Chondrocyte (in vitro differentiated cells): ENCODE measurements at regions not wholly inside any gene's neighbourhood (a gene's known extent, or its start where the extent isn't known, plus 50 kb on each side); places are given as distances from the start of the nearest gene placed in this dataset.

Experiments
- DNase-seq: peaks from one replicate; pipeline ENCODE4 v3.0.0; 2021; ENCODE audit warnings: mixed read lengths, low spot score
- H3K27ac Mint-ChIP-seq: one replicate; pipeline ENCODE4 v1.8.0; 2021; ENCODE audit warnings: mild to moderate bottlenecking, moderate library complexity, mixed read lengths; ENCODE audit not compliant: unreplicated experiment
- H3K27me3 Mint-ChIP-seq: 2 replicates; pipeline ENCODE4 v1.8.0; 2021; ENCODE audit warnings: low read depth, mixed read lengths
- H3K36me3 Mint-ChIP-seq: 2 replicates; pipeline ENCODE4 v1.8.0; 2021; ENCODE audit warnings: low read depth, mixed read lengths
- H3K4me1 Mint-ChIP-seq: 2 replicates; pipeline ENCODE4 v1.8.0; 2021; ENCODE audit warnings: low read depth, mild to moderate bottlenecking, mixed read lengths
- H3K4me3 Mint-ChIP-seq: one replicate; pipeline ENCODE4 v1.8.0; 2021; ENCODE audit warnings: mild to moderate bottlenecking, moderate library complexity, mixed read lengths; ENCODE audit not compliant: unreplicated experiment
- H3K9me3 Mint-ChIP-seq: 2 replicates; pipeline ENCODE4 v1.8.0; 2021; ENCODE audit warnings: low read depth, mixed read lengths
- TF ChIP-seq, protein P1 (sequence below): fragments of 200-600 bp; sonication (generic); IDR thresholded peaks from 2 replicates; pipeline ENCODE4 v1.5.0; 2021; ENCODE audit warnings: antibody characterized with exemption, mild to moderate bottlenecking, moderate library complexity

DNA sequence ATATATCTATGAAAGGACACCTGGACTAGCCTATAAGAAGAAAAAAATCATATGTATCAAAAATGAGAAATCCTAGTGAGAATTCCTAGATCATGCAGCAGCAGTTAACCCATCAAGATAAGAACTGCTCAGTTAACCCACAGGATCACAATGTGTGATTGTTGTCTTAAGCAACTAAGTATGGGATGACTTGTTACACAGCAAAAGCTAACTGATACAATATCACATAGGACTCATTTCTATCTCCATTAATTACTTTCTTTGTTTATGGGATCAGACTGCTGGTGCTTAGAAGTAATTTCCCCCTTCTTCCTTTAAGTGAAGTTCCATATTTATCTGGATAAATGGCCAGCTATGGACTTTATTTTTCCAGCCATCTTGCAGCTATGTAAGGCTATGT, 280.8 kb upstream of the MARCKS start:
- peaks cover 5% of the 10 kb centered on the region for H3K4me1 Mint-ChIP-seq
- H3K4me3 Mint-ChIP-seq: no peak overlapping the region
- no peaks in the 10 kb centered on the region for H3K36me3 Mint-ChIP-seq
- H3K27me3 Mint-ChIP-seq: no peaks in the 10 kb centered on the region
- no peak overlapping the region for H3K27ac Mint-ChIP-seq
- no peak for DNase-seq
- TF ChIP-seq, protein P1, sequence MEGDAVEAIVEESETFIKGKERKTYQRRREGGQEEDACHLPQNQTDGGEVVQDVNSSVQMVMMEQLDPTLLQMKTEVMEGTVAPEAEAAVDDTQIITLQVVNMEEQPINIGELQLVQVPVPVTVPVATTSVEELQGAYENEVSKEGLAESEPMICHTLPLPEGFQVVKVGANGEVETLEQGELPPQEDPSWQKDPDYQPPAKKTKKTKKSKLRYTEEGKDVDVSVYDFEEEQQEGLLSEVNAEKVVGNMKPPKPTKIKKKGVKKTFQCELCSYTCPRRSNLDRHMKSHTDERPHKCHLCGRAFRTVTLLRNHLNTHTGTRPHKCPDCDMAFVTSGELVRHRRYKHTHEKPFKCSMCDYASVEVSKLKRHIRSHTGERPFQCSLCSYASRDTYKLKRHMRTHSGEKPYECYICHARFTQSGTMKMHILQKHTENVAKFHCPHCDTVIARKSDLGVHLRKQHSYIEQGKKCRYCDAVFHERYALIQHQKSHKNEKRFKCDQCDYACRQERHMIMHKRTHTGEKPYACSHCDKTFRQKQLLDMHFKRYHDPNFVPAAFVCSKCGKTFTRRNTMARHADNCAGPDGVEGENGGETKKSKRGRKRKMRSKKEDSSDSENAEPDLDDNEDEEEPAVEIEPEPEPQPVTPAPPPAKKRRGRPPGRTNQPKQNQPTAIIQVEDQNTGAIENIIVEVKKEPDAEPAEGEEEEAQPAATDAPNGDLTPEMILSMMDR: no peak
- peaks cover 8% of the 10 kb centered on the region for H3K9me3 Mint-ChIP-seq

DNA sequence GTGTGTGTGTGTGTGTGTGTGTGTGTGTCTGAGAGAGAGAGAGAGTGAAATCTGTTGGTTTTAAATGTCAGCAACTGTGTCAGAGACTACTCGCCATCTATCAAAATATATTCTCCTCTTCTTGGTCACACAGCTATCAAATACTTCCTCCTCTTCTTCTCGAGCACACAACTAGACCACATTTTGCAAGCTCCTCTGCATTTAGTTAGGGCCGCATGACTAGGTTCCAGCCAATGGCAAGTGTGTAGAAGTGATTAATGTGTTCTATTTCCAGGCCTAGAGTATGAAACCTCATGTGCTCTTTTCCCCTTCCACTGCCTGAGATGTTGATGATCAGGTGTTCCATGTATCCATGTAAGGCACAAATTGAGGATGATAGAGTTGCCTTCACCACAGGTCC, 278.5 kb upstream of the MARCKS start:
- H3K36me3 Mint-ChIP-seq: no peaks in the 10 kb centered on the region
- no peak overlapping the region for H3K27ac Mint-ChIP-seq
- no peaks in the 10 kb centered on the region for H3K27me3 Mint-ChIP-seq
- TF ChIP-seq, protein P1: no peak
- DNase-seq: no peak
- no peak overlapping the region for H3K4me3 Mint-ChIP-seq
- peaks cover 8% of the 10 kb centered on the region for H3K9me3 Mint-ChIP-seq
- H3K4me1 Mint-ChIP-seq: peaks cover 9% of the 10 kb centered on the region

DNA sequence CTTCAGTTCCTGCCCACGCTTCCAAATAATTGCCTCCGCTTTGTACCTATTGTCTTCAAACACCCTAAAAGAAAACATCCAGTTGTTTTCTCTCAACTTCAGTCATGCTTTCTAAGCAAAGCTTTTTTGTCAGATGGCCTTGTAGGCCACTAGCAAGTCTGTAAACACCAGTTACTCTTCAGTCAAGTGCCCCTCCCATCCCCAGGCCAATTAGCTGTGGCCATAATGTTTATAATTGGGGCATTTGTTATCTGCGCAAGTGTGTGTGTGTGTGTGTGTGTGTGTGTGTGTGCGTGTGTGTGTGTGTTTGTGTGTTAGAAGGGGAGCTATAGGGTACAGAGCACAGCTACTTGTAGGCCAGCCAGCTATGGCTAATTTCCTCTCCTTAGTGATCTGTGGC, 272.4 kb upstream of the MARCKS start:
- no peak for DNase-seq
- Mint-ChIP-seq H3K27ac (no peak overlapping the region), H3K9me3 (no peaks in the 10 kb centered on the region), H3K4me3 (no peak overlapping the region), H3K36me3 (no peaks in the 10 kb centered on the region), H3K4me1 (peaks cover 20% of the 10 kb centered on the region), H3K27me3 (no peaks in the 10 kb centered on the region)
- TF ChIP-seq, protein P1: no peak

DNA sequence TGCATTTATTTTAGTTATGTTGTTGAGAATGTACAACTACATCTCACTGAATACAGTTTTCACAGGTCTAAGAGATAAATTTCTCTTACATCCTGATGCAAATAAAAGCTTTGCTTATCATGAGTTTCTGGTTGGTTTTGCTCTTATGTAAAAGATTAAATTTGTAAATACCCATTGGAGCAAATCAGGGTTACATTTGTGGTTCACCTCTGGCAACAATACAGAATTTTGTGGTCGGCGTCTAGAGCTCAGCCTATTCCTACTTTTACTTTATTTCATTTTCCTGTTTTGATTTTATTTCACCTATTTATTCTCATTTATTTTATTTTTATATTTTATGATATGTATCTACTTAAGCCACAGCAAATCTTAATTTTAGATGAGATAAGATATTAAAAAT, 271.9 kb upstream of the MARCKS start:
- Mint-ChIP-seq H3K36me3 (no peaks in the 10 kb centered on the region), H3K9me3 (no peaks in the 10 kb centered on the region), H3K4me3 (no peak overlapping the region), H3K27ac (no peak overlapping the region), H3K4me1 (peaks cover 20% of the 10 kb centered on the region), H3K27me3 (no peaks in the 10 kb centered on the region)
- DNase-seq: no peak
- TF ChIP-seq, protein P1: no peak

DNA sequence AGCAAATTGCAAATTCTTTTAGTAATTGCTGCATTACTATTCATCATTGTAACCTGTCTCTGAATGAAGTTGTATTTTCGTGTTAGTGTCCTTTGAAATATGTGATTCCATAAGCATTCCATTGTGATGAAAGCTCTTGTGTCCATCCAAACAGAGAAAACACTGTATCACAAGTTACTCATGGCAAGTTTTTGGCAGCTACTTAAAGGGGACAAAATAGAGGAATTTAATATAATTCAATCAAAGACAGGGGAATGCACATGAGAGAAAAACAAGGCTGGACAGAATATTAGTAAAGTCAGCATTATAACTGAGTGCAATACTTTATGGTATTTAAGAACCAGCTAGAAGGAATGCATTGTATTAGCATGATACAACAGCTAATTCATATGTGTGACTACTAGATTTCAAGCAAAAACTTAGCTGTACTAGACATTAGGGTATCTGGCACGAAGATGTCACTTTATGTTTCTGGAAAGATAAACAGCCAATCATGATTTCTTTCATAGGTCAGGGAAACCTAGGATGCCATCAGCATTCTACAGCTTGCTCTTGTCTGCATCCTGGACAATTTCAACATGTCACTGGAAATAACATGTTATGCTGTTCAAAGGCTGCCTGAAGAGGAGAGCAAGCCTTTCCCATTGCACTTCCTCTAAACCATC, 270.6 kb upstream of the MARCKS start:
- Mint-ChIP-seq H3K27me3 (no peaks in the 10 kb centered on the region), H3K27ac (no peak overlapping the region), H3K9me3 (no peaks in the 10 kb centered on the region), H3K4me3 (no peak overlapping the region), H3K36me3 (no peaks in the 10 kb centered on the region), H3K4me1 (peaks cover 20% of the 10 kb centered on the region)
- DNase-seq: no peak
- TF ChIP-seq, protein P1: no peak
